DOHH2 (cell line): ENCODE measurements at regions not wholly inside any gene's neighbourhood (a gene's known extent, or its start where the extent isn't known, plus 50 kb on each side); places are given as distances from the start of the nearest gene placed in this dataset.

Source experiments
- CTCF ChIP-seq: fragments of 200-600 bp; sonication (generic); IDR thresholded peaks from one replicate; pipeline ENCODE4 v1.5.1; 2014; ENCODE audit warnings: antibody characterized with exemption, mild to moderate bottlenecking, low read depth, low read length; ENCODE audit not compliant: poor library complexity, severe bottlenecking
- EZH2phosphoT487 ChIP-seq: fragments of 200-600 bp; sonication (generic); IDR thresholded peaks from 2 replicates; pipeline ENCODE4 v1.6.1; 2017; ENCODE audit warnings: borderline replicate concordance, mild to moderate bottlenecking, antibody characterized with exemption, low read length, moderate library complexity, mixed read lengths

GRCh38 chr10:90983914-90984549, 63.1 kb upstream of the ANKRD1 start:
- TF ChIP-seq EZH2phosphoT487, result no peak
- no peak for TF ChIP-seq CTCF
